ENCODE measurements at regions not wholly inside any gene's neighbourhood (a gene's known extent, or its start where the extent isn't known, plus 50 kb on each side); places are given as distances from the start of the nearest gene placed in this dataset.
"Not testable (repeated sequence)": the region's sequence is repeated elsewhere in the genome, so short reads cannot be mapped to it uniquely, and the experiment has no call there.

DNA sequence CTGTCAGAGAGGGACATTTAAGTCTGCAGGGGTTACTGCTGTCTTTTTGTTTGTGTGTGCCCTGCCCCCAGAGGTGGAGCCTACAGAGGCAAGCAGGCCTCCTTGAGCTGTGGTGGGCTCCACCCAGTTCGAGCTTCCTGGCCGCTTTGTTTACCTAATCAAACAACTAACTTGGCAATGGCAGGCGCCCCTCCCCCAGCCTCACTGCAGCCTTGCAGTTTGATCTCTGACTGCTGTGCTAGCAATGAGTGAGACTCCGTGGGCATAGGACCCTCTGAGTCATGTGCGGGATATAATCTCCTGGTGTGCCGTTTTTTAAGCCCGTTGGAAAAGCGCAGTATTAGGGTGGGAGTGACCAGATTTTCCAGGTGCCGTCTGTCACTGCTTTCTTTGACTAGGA lies 216.8 kb upstream of the CDKN2B start:
- DNase-seq (ENCODE audit: low spot score), result not testable (repeated sequence)

DNA sequence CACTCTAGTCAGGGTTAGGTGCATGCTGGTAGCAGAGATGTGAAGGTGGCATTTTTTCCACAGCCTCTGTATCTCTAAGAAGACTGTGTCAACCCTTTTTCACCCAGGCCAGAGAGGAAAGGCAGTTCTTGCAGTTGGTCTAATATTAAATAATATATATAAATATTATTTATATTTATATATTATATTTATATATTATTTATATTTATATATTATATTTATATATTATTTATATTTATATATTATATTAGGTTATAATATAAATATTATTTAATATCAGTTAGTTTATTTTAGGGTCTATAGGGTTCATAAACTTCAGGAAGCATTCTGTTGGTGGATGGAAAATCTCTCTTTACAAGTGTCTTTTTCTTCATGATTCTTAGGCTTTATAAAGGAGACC lies 218.6 kb upstream of the DMRTA1 start:
- DNase-seq (ENCODE audit: low spot score), result no peak

GRCh38 chr9:22228542-22228941 lies 218.1 kb upstream of the DMRTA1 start:
- no peak for DNase-seq (ENCODE audit: low spot score)

DNA sequence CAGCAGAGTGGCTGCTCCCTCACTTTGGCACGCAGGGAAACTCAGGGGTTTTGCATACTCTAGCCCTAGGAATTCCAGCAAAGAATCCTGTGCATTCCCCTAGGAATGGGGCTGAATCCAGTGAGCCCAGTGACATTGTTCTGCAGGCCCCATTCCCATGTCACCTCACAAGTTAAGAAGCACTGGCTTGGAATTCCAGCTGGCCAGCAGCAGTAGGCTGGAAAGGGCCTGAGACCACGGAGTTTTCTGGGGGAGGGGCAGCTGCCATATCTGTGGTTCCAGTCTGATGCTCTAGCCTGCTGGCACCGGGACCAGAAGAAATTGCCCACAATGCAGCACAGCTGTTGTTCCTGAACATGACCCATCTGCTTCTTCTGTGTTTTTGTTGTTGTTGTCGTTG lies 217.6 kb upstream of the DMRTA1 start:
- no peak for DNase-seq (ENCODE audit: low spot score)

GRCh38 chr9:22231309-22231708 lies 215.3 kb upstream of the DMRTA1 start:
- not testable (repeated sequence) for DNase-seq (ENCODE audit: low spot score)

- DNase-seq (ENCODE audit: low spot score), result no peak
Observed at GRCh38 chr9:22232971-22233370, 213.7 kb upstream of the DMRTA1 start.

- DNase-seq (ENCODE audit: low spot score), result peak; percentile 35
Observed at GRCh38 chr9:22237497-22238363, 208.9 kb upstream of the DMRTA1 start.

DNA sequence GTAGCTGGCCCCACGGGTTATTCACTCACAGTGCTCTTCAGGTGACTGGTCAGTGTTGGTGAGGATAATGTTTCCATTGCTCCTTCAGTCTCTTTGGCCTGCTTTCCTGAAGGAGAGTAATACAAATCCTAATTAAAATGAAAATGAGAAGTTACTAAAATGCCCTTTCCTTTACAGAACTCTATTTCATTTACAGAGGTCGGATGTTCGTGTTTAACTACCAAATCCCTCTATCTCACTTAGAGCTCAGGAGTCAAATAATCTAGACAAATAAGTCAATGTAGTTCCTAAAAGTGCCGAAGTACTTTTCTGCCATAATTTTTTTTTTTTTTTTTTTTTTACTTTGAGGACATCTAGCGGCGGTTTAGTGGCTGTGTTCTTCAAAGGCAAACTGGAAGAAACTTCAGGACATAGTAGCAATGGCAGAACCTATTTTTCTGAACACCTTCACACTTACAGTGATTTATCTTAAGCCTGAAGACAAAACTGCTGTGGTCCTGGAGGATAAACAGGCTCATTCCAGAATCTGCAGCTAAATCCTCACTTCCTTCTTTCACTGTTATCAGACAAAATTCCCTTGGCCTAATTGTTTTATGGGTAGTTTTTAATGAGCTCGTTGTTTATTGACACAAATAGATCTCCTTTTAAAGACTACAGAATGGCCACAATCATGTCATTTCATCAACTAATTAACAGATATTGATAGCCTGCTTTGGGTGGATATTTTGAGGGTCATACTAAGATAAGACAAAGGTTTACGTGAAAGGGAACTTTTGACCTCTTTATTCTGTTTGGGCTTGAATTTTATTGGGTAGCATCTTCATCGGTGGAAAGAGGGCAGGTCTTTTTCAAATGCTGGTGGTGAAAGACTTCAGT lies 207.6 kb upstream of the DMRTA1 start:
- DNase-seq (ENCODE audit: low spot score), result peak; percentile 18

- DNase-seq (ENCODE audit: low spot score), result peak; percentile 48
Observed at GRCh38 chr9:22240619-22241018, 206.0 kb upstream of the DMRTA1 start.

- DNase-seq (ENCODE audit: low spot score), result no peak
Observed at GRCh38 chr9:22241024-22241423, 205.6 kb upstream of the DMRTA1 start.

- DNase-seq (ENCODE audit: low spot score), result no peak
Observed at GRCh38 chr9:22241611-22242010, 205.0 kb upstream of the DMRTA1 start.

DNA sequence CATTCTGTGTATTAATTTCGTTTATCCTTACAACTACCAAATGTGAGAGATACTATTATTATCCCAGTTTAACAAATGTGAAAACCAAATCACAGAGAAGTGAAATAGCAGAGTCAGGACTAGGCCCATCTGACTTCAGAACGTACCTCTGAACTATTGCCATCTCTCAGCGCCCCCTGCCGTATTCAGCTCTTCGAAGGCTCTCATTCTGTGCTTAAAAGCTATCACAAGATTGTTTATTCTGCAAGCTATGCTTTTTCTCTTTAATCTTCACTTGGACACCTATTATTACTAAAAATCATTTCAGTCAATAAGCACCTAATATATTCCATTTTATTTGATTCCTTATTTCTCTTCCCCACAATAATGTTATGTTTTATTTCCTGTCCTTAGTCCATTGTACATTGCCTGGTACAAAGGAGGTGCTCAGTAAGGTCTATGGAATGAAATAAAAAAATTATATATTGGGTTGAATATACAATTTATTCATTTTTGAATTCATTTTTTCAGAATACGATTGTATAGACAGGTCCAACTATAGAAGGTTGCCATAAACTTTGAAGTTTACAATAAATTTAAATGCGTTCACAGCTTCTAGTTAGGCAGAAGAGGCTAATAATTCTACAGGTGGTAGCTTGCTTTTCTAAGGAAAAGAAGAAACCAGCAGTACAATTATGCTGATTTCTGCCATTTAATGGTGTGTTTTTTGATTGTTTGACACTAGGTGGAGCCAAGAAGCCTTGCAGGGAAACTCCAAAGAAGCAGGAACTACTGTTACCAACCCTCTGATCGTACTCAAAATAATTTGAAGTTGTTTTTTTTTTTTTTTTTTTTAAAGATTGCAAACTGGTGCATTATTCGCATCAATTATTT lies 202.2 kb upstream of the DMRTA1 start:
- DNase-seq (ENCODE audit: low spot score), result peak; percentile 57

- DNase-seq (ENCODE audit: low spot score), result no peak
Observed at GRCh38 chr9:22255337-22255736, 191.3 kb upstream of the DMRTA1 start.

- DNase-seq (ENCODE audit: low spot score), result no peak
Observed at GRCh38 chr9:22256381-22256780, 190.2 kb upstream of the DMRTA1 start.

DNA sequence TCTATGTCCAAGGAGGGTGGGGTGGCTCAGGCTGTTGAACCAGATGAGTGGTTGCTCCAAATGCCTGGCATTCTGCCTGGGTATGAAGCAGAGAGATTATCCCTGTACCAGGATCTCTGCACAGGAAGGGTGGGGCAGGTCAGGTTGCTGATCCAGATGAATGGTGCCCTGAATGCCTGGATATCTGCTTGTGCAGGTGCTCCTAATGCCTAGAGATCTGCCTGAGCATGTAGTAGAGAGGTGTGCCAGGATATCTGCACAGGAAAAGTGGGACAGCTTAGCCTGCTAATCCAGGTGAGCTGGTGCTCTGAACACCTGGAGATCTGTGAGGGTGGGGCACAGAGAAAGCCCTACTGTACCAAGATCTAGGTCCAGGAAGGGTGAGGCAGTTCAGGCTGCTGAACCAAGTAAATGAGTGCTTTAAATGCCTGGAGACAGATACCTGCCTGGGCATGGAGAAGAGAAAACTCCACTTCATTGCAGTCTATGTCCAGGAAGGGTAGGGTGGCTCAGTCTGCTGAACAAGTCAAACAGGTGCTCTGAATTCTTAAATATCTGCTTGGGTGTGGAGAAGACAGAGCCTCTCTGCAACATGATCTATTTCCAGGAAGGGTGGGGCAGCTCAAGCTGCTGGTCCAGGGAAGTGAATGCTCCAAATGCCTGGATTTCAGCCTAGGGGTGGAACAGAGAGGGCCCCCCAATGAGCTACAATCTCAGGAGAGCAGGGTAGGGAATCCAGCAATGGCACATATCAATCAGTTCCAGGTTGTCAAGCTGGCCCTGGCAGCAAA lies 189.4 kb upstream of the DMRTA1 start:
- no peak for DNase-seq (ENCODE audit: low spot score)

- no peak for DNase-seq (ENCODE audit: low spot score)
Observed at GRCh38 chr9:22265038-22265437, 181.6 kb upstream of the DMRTA1 start.

DNA sequence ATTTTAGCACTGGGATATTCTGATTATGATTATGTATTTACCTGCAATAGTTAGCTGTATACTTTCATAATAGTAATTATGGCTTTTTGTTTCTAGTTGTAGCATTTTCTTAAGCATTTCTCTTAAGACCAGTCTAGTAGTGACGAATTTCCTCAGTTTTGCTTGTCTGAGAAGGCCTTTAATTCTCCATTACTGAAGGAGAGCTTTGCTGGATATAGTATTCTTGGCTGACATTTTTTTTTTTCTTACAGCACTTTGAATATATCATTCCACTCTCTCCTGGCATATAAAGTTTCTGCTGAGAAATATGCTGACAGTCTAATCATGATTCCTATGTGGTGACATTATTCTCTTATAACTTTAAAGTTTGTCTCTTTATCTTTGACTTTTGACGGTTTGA lies 181.1 kb upstream of the DMRTA1 start:
- no peak for DNase-seq (ENCODE audit: low spot score)

DNA sequence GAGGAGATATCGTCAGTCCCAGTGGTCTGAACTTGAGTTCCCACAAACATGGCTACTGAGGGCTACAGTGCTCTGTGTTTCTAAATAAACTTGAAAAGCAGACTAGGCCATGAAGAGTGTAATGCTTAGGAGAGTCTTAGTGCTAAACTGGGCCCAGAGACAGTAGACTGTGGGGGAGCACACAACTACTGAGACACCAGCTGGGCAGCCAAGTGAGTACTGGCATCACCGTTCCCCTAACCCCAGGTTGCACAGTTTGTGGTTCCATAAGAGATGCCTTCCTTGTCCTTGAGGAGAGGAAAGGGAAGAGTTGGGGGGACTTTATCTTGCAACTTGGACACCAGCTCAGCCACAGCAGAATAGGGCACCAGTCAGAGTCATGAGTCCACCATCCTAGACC lies 172.1 kb upstream of the DMRTA1 start:
- no peak for DNase-seq (ENCODE audit: low spot score)

DNA sequence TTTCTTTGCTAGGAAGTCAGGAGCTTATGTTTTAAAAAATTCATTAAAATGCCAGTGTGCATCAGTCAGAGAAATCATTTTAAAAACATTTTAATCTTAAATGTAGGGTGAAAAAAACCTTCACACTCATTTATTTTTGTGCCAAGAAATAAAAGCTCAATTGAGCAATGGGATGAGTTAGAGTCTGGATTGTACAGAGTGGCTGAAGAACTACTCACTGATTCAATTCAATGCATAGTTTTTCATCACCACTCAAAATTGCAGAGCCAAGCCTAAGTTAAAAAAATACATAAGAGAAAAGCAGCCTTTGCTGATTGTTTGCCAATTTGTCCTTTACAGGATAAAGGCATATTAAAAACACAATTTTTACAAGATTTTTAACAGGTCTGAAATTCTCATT lies 168.2 kb upstream of the DMRTA1 start:
- DNase-seq (ENCODE audit: low spot score), result no peak

DNA sequence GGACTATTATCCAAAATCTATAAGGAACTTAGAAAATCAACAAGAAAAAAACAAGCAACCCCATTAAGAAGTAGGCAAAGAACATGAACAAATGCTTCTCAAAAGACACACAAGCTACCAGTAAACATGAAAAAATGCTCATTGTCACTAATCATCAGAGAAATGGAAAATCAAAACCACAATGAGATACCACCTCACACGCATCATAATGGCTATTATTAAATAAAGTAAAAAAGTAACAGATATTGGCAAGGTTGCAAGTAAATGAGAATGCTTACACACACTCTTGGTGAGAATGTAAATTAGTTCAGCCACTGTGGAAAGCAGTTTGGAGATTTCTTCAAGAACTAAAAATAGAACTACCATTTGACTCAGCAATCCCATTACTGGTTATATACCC lies 167.0 kb upstream of the DMRTA1 start:
- DNase-seq (ENCODE audit: low spot score), result no peak

GRCh38 chr9:22285066-22285465 lies 161.6 kb upstream of the DMRTA1 start:
- no peak for DNase-seq (ENCODE audit: low spot score)

All from CD4-positive, alpha-beta T cell treated with Interleukin-2 at 100 ng/mL for 4 hours (primary cell).